Coronary artery (tissue), 2 donors: ENCODE measurements at regions not wholly inside any gene's neighbourhood (a gene's known extent, or its start where the extent isn't known, plus 50 kb on each side); places are given as distances from the start of the nearest gene placed in this dataset.
"Not testable (repeated sequence)": the region's sequence is repeated elsewhere in the genome, so short reads cannot be mapped to it uniquely, and the experiment has no call there.

Experiments used
- DNase-seq: peaks from one replicate; pipeline ENCODE4 v3.0.0-alpha.2; 2017; ENCODE audit warnings: low spot score
- H3K27ac ChIP-seq, 2 donors: fragments of 200-600 bp; sonication (generic); one replicate each; pipeline ENCODE4 v1.5.1; 2016 to 2019
- H3K4me3 ChIP-seq: fragments of 200-600 bp; sonication (generic); 2 replicates; pipeline ENCODE4 v1.5.1; 2016; ENCODE audit warnings: mild to moderate bottlenecking, moderate library complexity
- TF ChIP-seq, protein P1 (sequence below): fragments of 200-600 bp; sonication (generic); IDR thresholded peaks from one replicate; pipeline ENCODE4 v1.5.1; 2019; ENCODE audit warnings: antibody characterized with exemption

DNA sequence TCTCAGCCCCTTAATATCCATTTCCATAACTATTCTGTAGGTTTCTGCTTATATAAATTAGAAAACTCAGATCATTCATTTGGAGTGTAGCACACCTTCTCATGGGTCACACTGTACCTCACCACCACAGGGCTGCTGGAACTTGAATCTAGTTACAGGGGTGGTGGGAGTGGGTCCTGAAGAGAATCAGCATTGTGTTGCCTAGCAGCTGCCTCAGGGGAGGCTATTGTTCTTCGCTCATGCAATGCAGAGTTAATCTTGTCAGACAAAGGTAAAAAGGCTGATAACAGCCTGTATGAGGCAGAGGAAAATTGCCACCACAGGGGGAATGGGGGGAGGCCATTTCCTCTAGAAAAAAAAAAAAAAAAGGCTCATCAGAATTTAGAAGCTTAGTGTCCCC is 496.0 kb upstream of the ADGRB3 start:
- DNase-seq: no peak
- Histone ChIP-seq H3K27ac (no peak overlapping the region), H3K4me3 (no peak overlapping the region)
- TF ChIP-seq, protein P1, sequence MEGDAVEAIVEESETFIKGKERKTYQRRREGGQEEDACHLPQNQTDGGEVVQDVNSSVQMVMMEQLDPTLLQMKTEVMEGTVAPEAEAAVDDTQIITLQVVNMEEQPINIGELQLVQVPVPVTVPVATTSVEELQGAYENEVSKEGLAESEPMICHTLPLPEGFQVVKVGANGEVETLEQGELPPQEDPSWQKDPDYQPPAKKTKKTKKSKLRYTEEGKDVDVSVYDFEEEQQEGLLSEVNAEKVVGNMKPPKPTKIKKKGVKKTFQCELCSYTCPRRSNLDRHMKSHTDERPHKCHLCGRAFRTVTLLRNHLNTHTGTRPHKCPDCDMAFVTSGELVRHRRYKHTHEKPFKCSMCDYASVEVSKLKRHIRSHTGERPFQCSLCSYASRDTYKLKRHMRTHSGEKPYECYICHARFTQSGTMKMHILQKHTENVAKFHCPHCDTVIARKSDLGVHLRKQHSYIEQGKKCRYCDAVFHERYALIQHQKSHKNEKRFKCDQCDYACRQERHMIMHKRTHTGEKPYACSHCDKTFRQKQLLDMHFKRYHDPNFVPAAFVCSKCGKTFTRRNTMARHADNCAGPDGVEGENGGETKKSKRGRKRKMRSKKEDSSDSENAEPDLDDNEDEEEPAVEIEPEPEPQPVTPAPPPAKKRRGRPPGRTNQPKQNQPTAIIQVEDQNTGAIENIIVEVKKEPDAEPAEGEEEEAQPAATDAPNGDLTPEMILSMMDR: no peak

DNA sequence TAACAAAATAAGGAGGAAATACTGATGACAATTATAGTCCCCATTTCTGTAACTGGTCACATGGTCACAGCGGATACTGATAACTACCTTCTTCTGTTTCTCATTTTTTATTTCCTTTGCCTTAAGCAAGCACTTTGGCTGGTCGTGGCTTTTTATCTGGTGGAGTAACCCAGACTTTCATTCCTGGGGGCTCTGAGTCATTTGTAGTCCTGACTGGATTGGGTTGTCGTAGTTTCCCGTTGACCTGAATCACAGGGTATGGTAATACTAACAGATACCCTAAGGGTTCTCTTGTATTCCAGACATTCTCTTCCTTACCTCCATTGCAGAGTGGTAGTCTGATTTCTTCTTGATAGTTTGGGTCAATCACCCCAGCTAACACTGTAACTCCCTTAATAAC is 500.3 kb upstream of the ADGRB3 start:
- DNase-seq: no peak
- Histone ChIP-seq H3K27ac (no peak overlapping the region), H3K4me3 (no peak overlapping the region)
- TF ChIP-seq, protein P1: no peak

DNA sequence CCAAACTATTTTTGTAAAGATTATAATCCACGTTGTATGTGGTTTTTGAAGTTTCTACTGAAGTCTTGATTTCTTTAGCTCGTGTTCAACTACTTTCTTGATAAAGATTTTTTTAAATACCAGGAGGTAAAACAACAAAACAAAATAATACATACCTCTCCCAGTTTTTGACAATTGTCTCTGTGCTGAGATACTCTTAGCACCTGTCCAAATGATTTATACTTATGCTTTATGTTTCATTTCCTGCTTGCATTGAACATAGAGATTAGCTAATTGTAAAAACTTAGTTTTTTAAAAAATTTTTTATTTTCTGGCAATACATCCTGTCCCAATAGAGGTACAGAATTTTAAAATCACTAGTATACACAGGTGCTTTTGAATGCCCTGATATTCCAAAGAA is 506.9 kb upstream of the ADGRB3 start:
- Histone ChIP-seq H3K27ac (no peak overlapping the region), H3K4me3 (no peak overlapping the region)
- no peak for DNase-seq
- TF ChIP-seq, protein P1: no peak

DNA sequence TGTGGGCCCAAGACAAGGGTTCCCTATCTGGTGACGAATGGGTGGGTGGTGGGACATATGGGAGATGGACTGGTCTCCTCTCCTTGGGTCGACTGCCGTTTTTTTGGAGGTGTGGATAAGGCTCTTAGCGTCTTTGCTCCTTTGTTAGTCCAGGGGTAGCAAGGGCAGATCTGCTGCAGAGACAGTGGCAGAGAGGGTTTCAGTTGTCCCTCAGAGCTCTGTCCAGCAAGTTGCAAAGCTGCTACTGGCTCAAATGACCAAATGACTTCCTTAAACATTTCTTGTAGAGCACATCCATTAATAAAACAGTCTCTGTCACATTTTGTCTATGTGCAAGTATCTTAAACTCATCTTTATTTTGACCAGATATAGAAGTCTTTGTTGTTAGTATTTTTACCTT is 508.0 kb upstream of the ADGRB3 start:
- TF ChIP-seq, protein P1: no peak
- Histone ChIP-seq H3K4me3 (no peak overlapping the region), H3K27ac (no peak overlapping the region)
- DNase-seq: no peak

DNA sequence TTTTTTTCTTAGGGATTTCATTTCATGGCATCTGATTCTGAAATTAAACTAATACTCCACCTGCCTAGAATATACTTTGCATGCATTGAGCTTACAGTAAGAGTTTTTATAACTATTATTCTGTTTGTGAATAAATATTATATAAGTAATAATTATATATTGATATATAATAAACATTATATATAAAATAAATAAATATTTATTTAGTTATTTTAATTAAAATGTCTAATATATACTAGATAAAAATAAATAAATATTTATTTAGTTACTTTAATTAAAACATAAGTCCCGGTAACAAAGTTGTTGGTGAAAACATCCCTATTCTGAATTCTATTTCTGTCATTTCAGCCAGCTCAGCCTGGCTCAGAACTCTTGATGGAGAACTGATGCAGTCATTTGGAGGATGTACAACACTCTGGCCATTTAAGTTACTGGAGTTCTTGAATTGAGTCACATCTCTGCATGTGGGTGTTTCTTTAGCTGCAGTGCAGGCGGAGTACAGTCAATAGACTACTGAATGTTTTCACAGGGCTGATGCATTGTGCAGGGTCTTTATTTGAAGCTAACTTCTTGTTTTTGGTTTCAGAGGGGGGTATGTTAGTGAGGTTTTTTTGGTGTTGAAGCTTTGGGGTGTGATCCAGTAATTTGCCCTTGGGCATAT is 508.9 kb upstream of the ADGRB3 start:
- DNase-seq: no peak
- no peak overlapping the region for H3K4me3 ChIP-seq
- H3K27ac ChIP-seq: no peak overlapping the region
- TF ChIP-seq, protein P1: no peak

DNA sequence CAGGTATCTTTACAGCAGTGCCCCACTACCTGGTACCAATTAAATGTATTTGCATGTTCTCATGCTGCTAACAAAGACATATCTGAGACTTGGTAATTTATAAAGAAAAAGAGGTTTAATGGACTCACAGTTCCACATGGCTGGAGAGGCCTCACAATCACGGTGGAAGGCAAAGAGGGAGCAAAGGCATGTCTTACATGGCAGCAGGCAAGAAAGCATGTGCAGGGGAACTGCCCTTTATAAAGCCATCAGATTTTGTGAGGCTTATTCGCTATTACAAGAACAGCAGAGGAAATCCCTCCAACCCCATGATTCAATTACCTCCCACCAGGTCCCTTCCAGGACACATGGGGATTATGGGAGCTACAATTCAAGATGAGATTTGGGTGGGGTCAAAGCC is 512.1 kb upstream of the ADGRB3 start:
- H3K4me3 ChIP-seq: not testable (repeated sequence)

DNA sequence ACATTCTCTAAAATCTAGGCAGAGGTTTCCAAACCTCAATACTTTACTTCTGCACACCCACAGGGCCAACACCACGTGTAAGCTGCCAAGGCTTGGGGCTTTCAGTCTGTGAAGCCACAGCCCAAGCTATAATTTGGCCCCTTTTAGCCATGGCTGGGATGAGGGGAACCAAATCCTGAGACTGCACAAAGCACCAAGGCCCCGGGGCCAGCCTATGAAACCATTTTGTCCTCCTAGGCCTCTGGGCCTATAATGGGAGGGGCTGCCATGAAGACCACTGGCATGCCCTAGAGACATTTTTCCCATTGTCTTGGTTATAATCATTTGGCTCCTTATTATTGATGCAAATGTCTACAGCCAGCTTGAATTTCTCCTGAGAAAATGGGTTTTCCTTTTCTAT is 513.0 kb upstream of the ADGRB3 start:
- Histone ChIP-seq H3K4me3 (no peak overlapping the region), H3K27ac (no peak overlapping the region)
- DNase-seq: no peak
- TF ChIP-seq, protein P1: no peak

More for the DNA sequence above, 512.1 kb upstream of the ADGRB3 start:
- not testable (repeated sequence) for H3K27ac ChIP-seq, DNase-seq

DNA sequence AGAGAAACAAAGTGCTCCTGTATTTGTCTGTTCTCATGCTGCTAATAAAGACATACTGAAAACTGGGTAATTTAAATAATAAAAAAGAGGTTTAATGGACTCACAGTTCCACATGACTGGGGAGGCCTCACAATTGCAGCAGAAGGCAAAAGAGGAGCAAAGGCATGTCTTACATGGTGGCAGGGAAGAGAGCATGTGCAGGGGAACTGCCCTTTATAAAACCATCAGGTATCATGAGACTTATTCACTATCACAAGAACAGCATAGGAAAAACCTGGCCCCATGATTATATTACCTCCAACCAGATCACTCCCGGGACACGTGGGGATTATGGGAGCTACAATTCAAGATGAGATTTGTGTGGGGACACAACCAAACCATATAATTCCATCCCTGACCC is 514.1 kb upstream of the ADGRB3 start:
- not testable (repeated sequence) for DNase-seq, H3K27ac ChIP-seq, H3K4me3 ChIP-seq
